ENCODE measurements at regions not wholly inside any gene's neighbourhood (a gene's known extent, or its start where the extent isn't known, plus 50 kb on each side); places are given as distances from the start of the nearest gene placed in this dataset.
"Not testable (repeated sequence)": the region's sequence is repeated elsewhere in the genome, so short reads cannot be mapped to it uniquely, and the experiment has no call there.

DNA sequence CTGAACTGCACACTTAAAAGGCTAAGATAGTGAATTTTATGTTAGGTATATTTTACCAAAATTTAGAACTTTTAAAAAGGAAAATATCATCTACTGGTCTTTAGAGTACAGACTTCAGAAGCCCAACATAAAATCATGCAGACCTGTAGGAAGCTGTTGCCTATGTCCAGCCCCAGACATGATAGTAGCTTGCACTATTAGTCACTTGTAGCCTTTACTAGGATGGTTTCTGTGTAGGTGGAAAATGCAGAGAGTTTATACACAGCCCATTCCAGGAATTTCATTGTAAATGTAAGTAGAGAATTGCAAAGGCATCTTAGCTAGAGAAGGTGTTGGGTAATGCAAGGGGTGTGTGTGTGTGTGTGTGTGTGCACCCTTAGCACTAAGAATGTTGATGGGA, 640.2 kb downstream of the RNF144A start:
- no peak for DNase-seq

DNA sequence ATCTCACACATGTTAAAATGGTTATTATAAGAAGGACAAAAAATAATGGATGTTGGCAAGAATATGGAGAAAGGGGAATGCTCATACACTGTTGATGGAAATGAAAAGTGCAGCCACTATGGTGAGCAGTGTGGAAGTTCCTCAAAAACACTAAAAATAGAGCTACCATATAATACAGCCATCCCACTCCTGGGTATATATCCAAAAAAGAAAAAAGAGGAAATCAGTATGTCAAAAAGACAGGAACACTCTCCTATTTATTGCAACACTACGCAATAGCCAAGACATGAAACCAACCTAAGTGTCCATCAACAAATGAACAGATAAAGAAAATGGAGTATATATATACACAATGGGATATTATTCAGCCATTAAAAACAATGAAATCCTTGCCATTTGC, 642.6 kb downstream of the RNF144A start:
- no peak for DNase-seq

GRCh38 chr2:7566382-7566881, 649.2 kb downstream of the RNF144A start:
- no peak for DNase-seq

DNA sequence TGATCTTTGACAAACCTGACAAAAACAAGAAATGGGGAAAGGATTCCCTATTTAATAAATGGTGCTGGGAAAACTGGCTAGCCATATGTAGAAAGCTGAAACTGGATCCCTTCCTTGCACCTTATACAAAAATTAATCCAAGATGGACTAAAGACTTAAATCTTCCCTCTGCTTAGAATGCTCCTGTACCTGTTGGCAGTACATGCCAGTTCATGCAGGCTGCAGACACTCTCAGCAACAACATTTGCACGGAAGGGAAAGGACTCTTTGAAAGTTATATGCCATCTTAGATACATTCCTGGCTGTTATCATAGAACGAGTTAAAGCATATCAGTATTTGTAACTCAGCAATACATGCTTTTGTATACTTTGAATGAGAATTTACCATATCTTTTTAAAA, 649.9 kb downstream of the RNF144A start:
- not testable (repeated sequence) for DNase-seq

DNA sequence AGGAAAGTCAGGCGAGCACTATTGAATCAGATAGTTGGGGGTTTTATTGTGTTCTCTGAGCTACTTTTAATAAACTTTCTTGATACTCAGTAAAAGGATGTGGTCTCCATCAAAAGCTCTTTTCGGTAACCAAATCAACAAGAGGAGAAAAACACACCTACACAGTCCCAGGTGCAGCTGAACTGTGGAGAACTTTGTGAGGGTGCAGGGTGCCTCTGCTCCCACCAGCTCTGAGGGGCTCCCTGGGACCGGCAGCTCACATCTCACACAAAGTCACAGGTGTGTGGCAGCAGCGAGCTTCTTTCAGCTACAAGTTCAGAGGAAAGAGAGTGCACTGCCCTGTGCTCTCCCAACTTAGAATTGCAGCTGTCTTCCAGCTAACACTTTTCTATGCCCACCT, 650.4 kb downstream of the RNF144A start:
- DNase-seq, result peak; percentile 56

DNA sequence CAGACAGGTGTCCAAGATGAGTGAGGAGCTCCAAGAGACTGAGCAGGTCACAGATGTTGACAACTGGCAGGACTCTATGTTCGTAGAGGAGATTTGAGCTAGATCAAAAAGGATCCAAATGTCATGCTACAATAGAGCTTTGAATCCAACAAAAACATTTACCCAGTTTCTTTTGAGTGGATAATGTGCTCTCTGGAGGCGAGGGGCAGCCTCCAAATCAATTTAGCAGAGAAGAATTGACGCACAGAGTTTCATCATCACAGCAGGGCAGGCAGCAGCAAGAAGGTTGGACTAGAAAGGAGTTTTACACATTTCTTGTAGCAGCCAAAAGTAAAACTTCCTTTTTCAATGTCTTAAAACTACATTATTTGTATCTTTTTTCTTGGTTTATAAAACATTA, 653.0 kb downstream of the RNF144A start:
- no peak for DNase-seq

GRCh38 chr2:7571701-7572100, 654.5 kb downstream of the RNF144A start:
- no peak for DNase-seq

DNA sequence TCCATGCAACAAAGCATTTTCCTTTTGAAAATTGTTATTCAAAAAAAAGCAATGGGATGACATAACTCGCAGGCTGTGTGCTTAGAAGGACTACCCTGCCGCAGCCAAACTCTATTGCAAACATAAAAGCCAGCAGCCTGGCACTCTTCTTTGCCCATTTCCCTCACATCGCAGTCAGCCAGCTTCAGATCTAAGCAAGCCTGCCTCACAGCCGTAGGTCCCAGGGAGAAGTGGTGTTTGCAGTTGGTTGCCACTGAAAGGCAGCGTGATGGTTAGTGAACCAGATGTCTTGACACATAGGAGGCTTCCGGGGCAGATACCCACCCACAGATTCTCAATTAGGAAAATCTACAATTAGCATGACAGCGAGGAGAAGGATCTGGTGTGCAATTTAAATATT, 655.2 kb downstream of the RNF144A start:
- DNase-seq, result peak; percentile 18

GRCh38 chr2:7573166-7573825, 656.1 kb downstream of the RNF144A start:
- DNase-seq, result no peak

- DNase-seq, result no peak
These were observed 657.2 kb downstream of the RNF144A start for GRCh38 chr2:7574385-7574784.

DNA sequence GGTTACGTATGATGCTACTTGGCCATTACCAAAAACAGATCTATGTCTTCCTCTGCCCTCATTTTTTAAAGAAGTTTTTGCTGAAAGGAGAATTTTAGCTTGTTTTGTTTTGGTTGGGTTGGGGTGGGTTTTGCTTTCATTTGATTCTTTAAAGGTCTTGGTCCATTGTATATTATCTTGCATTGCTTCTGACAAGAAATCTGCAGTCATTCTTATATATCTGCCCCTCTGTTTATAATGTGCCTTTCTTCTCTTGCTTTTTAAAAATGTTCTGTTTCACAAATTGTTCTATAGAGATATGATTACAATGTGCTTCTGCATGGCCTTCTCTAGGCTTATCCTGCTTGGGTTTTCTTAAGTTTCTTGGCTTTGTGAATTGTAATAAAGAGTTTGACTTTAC, 660.6 kb downstream of the RNF144A start:
- no peak for DNase-seq

- no peak for DNase-seq
These were observed 666.8 kb downstream of the RNF144A start for GRCh38 chr2:7584017-7584416.

GRCh38 chr2:7586898-7587297, 669.7 kb downstream of the RNF144A start:
- DNase-seq, result no peak

GRCh38 chr2:7588295-7588694, 671.1 kb downstream of the RNF144A start:
- no peak for DNase-seq

GRCh38 chr2:7592618-7593140, 675.5 kb downstream of the RNF144A start:
- no peak for DNase-seq

DNA sequence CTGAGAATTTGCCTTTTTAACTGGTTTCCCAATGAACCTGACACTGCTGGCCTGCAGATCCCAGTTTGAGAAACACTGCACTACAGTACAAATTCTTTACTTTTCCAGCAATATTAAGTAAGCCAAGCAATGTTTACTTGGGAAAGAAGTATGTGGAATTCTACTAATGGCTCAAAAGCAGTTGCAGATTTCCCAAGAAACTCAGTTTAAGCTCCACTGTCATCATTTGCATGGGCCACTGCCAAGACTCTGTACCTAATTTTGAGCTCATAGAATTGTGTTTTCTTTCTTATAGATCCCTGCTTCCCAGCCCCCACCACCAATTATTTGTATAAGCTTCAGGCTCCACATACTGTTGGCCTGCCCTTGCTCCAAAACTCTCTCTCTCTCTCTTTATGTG, 676.1 kb downstream of the RNF144A start:
- no peak for DNase-seq

GRCh38 chr2:7594211-7594610, 677.0 kb downstream of the RNF144A start:
- no peak for DNase-seq

DNA sequence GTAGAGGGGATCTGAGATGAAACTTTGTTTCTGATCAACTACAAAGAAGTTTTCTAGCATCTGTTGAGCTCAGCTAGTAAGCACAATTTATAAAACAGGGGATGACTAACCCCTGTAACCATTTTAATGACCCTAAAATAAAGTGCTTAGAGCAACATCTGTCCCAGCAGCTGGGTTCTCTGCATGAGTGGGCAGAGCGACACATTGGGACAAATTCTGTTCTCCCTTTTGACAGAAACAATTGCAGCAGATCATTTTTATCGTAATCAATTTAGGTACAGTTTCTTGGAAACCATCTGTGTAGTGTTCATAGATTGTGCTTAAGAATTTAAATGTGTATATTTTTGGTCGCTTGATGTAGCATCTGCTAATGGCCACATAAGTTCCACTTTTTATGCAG, 678.0 kb downstream of the RNF144A start:
- DNase-seq, result no peak

DNA sequence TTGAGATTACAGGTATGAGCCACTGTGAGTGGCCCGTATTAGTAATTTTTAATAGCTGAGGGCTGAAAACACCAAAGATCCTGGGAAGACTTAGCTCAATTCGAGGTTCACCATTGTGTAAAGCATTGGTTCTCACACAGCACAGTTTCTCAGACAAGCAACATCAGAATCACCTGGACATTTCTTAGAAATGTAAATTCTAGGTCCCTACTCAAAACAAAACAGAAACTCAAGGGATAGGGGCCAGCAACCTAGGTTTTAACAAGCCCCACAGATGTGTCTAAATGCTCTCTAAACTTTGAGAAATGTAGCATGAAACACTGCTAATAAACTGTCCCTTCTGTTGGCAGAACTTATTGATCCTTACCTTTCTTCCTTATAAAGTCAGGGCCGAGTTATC, 681.2 kb downstream of the RNF144A start:
- no peak for DNase-seq

DNA sequence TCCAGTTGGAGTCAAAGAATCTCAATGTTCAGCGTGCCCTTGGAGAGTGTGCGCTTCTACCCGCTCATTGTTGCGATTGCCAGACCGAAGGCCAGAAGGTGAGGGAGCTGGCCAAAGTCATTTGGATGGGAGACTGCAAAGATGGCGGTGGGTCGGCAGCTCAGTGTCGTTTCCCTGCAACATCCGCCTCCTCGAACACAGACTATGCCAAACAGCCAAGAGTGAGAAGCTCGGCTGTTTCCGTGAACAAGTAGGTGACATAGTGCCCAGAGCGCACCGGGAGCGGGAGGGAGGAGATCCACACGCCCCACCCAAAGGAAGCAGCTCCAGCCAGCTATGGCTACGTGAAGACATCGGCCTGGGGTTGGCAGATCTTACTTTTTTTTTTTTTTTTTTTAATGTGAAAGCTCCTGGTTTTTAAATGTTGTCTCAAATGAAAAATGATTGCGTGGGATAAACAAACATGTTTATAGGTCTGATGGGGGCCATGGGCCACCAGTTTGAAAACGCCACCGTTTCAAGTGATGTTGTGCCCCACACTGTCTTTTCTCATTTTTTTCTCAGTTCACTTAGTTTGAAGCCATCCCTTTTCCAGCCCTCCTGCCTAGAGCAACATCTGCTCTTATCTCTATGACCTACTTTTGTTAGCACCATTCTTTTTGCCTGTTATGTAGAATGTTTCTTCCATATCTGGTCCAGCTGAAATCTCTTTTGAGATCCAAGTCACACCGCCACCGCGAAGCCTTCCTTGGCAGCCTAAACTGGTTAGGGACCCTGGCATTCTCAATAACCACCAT, 682.4 kb downstream of the RNF144A start:
- no peak for DNase-seq

DNA sequence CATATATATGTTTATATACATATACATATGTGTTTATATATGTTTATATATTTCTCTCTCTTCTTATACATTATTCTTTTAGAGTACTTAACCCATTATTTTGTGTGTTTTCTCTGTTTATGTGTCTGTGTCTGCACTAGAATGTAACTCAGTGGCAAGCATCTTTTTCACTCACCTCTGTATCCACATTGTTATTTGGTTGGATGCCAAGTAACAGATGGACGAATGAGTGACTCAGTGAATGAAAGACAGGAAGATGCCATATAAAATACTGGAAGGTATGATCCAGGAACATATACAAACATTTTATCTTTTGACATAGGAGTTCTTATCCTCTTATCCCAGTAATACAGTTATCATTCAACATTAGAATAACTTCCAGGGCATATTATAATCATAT, 684.8 kb downstream of the RNF144A start:
- DNase-seq, result no peak

GRCh38 chr2:7604456-7604855, 687.2 kb downstream of the RNF144A start:
- DNase-seq, result no peak

- DNase-seq, result no peak
These were observed 690.4 kb downstream of the RNF144A start for GRCh38 chr2:7607441-7608173.

- no peak for DNase-seq
These were observed 692.3 kb downstream of the RNF144A start for GRCh38 chr2:7609556-7609955.
